Keratinocyte (primary cell): ENCODE measurements at regions not wholly inside any gene's neighbourhood (a gene's known extent, or its start where the extent isn't known, plus 50 kb on each side); places are given as distances from the start of the nearest gene placed in this dataset.

Experiments used
- DNase-seq: peaks from one replicate; pipeline ENCODE4 v3.0.0-alpha.2; 2011; ENCODE audit warnings: low read depth, missing footprints, low spot score
- FAIRE-seq: peaks from 2 replicates; lab custom pipeline; 2011; peaks lifted over from hg19 to GRCh38; lab: Jason Lieb, UNC
- H2AFZ ChIP-seq: 2 replicates; pipeline ENCODE4 v1.6.0; 2012; ENCODE audit warnings: low read length, control low read depth, inconsistent platforms; ENCODE audit not compliant: control insufficient read depth
- H3K27ac ChIP-seq: 2 replicates; pipeline ENCODE4 v1.5.1; 2011; ENCODE audit warnings: low read length; ENCODE audit not compliant: control insufficient read depth, insufficient read depth
- H3K27me3 ChIP-seq: 3 replicates; pipeline ENCODE4 v1.6.0; 2011; ENCODE audit warnings: low read length; ENCODE audit not compliant: control insufficient read depth, insufficient read depth; ENCODE audit errors: extremely low read depth
- H3K36me3 ChIP-seq, 2 experiments: 2 replicates in 1 of 2; 3 replicates in 1 of 2; pipeline ENCODE4 v1.5.1; 2011; ENCODE audit warnings: low read length in 2 of 2, mild to moderate bottlenecking in 1 of 2; ENCODE audit not compliant: control insufficient read depth in 2 of 2, insufficient read depth in 2 of 2; ENCODE audit errors: extremely low read depth in 1 of 2
- H3K4me1 ChIP-seq: 3 replicates; pipeline ENCODE4 v1.5.1; 2011; ENCODE audit warnings: low read length; ENCODE audit not compliant: control insufficient read depth, insufficient read depth; ENCODE audit errors: extremely low read depth
- H3K4me2 ChIP-seq: 3 replicates; pipeline ENCODE4 v1.6.0; 2011; ENCODE audit warnings: low read depth, low read length; ENCODE audit not compliant: control insufficient read depth, insufficient read depth; ENCODE audit errors: extremely low read depth
- H3K4me3 ChIP-seq, 3 experiments: fragments of 200-600 bp in 1 of 3; sonication (generic) in 1 of 3; 2 replicates in 2 of 3; 3 replicates in 1 of 3; pipeline ENCODE4 v1.5.1; 2011 to 2016; ENCODE audit warnings: low read length in 3 of 3, mild to moderate bottlenecking in 3 of 3, control low read depth in 2 of 3, inconsistent platforms in 1 of 3, low read depth in 1 of 3, mixed read lengths in 1 of 3, mixed run types in 1 of 3, moderate library complexity in 1 of 3; ENCODE audit not compliant: control insufficient read depth in 2 of 3, insufficient read depth in 2 of 3; ENCODE audit errors: extremely low read depth in 1 of 3
- H3K79me2 ChIP-seq: 2 replicates; pipeline ENCODE4 v1.6.0; 2012; ENCODE audit warnings: low read length; ENCODE audit not compliant: control insufficient read depth, insufficient read depth
- H3K9ac ChIP-seq: 3 replicates; pipeline ENCODE4 v1.6.0; 2011; ENCODE audit warnings: low read length; ENCODE audit not compliant: control insufficient read depth, insufficient read depth; ENCODE audit errors: extremely low read depth
- H3K9me1 ChIP-seq: 3 replicates; pipeline ENCODE4 v1.6.0; 2011; ENCODE audit warnings: low read length; ENCODE audit not compliant: control insufficient read depth, insufficient read depth; ENCODE audit errors: extremely low read depth
- H3K9me3 ChIP-seq: 2 replicates; pipeline ENCODE4 v1.5.1; 2012; ENCODE audit warnings: low read depth, low read length; ENCODE audit not compliant: control insufficient read depth
- H4K20me1 ChIP-seq: 3 replicates; pipeline ENCODE4 v1.6.0; 2011; ENCODE audit warnings: low read length; ENCODE audit not compliant: control insufficient read depth, insufficient read depth; ENCODE audit errors: extremely low read depth
- CTCF ChIP-seq, 3 experiments: IDR thresholded peaks in 1 of 3; conservative IDR thresholded peaks in 1 of 3; optimal IDR thresholded peaks in 1 of 3; 2 replicates in 2 of 3; 3 replicates in 1 of 3; pipeline versions ENCODE3 to v1.5.1; 2011; ENCODE audit warnings: low read length in 3 of 3, mild to moderate bottlenecking in 3 of 3, moderate library complexity in 2 of 3, control low read depth in 1 of 3, inconsistent platforms in 1 of 3; ENCODE audit not compliant: insufficient read depth in 2 of 3; ENCODE audit errors: extremely low read depth in 1 of 3
- EZH2 ChIP-seq: IDR thresholded peaks from one replicate; pipeline ENCODE4 v1.6.1; 2012; ENCODE audit warnings: inconsistent platforms, mild to moderate bottlenecking, low read length, moderate library complexity
- dilution Hi-C: fragments of 300-500 bp; cut with MboI; formaldehyde crosslinking; loops from one replicate; pipeline ENCODE4 v1.7.0; 2020; ENCODE audit warnings: low sequenced_read_pairs; ENCODE audit not compliant: extremely low pct_ligation_motif_present

DNA sequence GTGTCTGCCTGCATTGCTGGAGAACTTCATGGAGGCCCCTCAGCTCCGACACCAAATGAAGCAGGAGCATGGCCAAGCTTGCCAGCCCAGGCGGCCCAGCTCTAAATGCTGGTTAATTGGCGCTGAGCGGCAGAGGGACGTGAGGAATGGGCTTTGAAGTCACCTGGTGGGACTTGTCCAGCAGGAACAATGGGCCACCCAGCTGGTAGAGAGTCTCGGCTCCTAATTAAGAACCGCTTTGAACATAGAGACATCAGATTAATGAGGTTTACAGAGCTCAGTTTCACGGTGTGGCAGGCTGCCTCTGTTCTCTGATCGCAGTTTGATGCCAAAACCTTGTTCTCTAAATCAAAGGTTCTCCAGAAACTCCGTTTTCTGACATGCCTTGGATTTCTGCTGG lies 77.5 kb upstream of the LINGO1 start:
- H3K27me3 ChIP-seq, result peaks cover 22% of the 10 kb centered on the region
- no peaks in the 10 kb centered on the region for H3K4me1 ChIP-seq
- H3K9me1 ChIP-seq, result no peaks in the 10 kb centered on the region
- no peak overlapping the region for H3K4me3 ChIP-seq
- no peaks in the 10 kb centered on the region for H3K36me3 ChIP-seq
- H3K9ac ChIP-seq, result no peak overlapping the region
- H4K20me1 ChIP-seq, result no peaks in the 10 kb centered on the region
- no peak for FAIRE-seq
- no peak for TF ChIP-seq CTCF (optimal IDR thresholded peaks at IDR 0.05 in 1 of 3, IDR thresholded peaks at IDR 0.05 in 1 of 3, conservative IDR thresholded peaks at IDR 0.05 in 1 of 3; ENCODE audit: extremely low read depth in 1 of 3, insufficient read depth in 2 of 3, low read length in 3 of 3)
- peak; percentile 35 for TF ChIP-seq EZH2
- H3K27ac ChIP-seq, result no peak overlapping the region
- no peak overlapping the region for H3K4me2 ChIP-seq
- H3K79me2 ChIP-seq, result no peaks in the 10 kb centered on the region
- no peak for DNase-seq
- dilution Hi-C loops, result no loop called here
- H3K9me3 ChIP-seq, result no peaks in the 10 kb centered on the region
- H2AFZ ChIP-seq, result no peak overlapping the region

DNA sequence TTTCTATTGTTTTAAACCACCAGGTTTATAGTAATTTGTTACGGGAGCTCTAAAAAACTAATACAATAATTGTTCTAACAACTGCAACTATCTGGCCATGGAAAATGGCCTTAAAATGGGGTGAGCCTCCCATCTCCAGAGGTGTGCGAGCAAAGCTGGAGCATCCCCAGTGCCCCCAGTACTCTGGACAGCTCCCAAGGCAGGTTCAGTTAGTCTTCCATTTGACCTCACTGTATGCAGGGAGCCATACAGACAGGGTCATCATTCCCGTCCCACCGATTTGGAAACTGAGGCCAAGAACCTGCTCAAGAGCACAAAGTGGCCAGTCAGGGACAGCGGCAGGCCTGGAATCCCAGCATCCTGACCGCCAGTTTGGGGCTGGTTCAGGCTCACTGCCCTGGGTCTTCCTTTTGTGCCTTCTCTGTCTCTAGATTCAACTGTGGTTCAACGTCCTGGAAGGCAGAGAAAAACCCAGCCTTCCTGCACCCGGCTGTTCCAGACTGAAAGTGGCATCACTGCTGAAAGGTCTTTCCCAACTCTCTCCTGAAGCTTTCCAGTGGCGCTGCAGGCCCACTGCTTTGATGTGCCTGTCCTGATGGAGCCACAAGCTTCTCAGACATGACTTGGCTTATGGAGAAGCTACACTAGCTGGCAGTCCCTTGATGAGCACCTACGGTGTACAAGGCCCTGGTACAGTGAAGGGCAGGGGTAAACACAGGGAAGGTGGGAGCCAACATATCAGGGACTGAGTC lies 76.6 kb upstream of the LINGO1 start:
- DNase-seq, result no peak
- Histone ChIP-seq H3K9me3 (no peaks in the 10 kb centered on the region), H3K27me3 (peaks cover 16% of the 10 kb centered on the region), H3K79me2 (no peaks in the 10 kb centered on the region), H3K27ac (no peak overlapping the region), H3K9me1 (no peaks in the 10 kb centered on the region), H3K9ac (no peak overlapping the region), H2AFZ (no peak overlapping the region), H4K20me1 (no peaks in the 10 kb centered on the region), H3K4me2 (no peak overlapping the region), H3K36me3 (no peaks in the 10 kb centered on the region), H3K4me1 (no peaks in the 10 kb centered on the region), H3K4me3 (no peak overlapping the region)
- no peak for FAIRE-seq
- dilution Hi-C loops, result no loop called here
- no peak for TF ChIP-seq EZH2
- TF ChIP-seq CTCF (optimal IDR thresholded peaks at IDR 0.05 in 1 of 3, IDR thresholded peaks at IDR 0.05 in 1 of 3, conservative IDR thresholded peaks at IDR 0.05 in 1 of 3; ENCODE audit: extremely low read depth in 1 of 3, insufficient read depth in 2 of 3, low read length in 3 of 3), result no peak
